KOPT-K1 (cell line): ENCODE measurements at regions not wholly inside any gene's neighbourhood (a gene's known extent, or its start where the extent isn't known, plus 50 kb on each side); places are given as distances from the start of the nearest gene placed in this dataset.

Experiments
- H3K27ac ChIP-seq: fragments of 200-600 bp; sonication (generic); 2 replicates; pipeline ENCODE4 v1.5.1; 2016; ENCODE audit warnings: antibody characterized with exemption, mild to moderate bottlenecking, low read depth, low read length; ENCODE audit not compliant: poor library complexity, severe bottlenecking
- H3K36me3 ChIP-seq: fragments of 200-600 bp; sonication (generic); 2 replicates; pipeline ENCODE4 v1.5.1; 2017; ENCODE audit warnings: antibody characterized with exemption, mild to moderate bottlenecking, low read length, moderate library complexity; ENCODE audit not compliant: insufficient read depth
- H3K9me3 ChIP-seq: fragments of 200-600 bp; sonication (generic); 2 replicates; pipeline ENCODE4 v1.5.1; 2017; ENCODE audit warnings: antibody characterized with exemption, low read length, mild to moderate bottlenecking; ENCODE audit not compliant: insufficient read depth, poor library complexity, severe bottlenecking

- H3K27ac ChIP-seq: no peak overlapping the region
Observed at GRCh38 chr7:17719998-17720397, 220.3 kb downstream of the SNX13 start.

DNA sequence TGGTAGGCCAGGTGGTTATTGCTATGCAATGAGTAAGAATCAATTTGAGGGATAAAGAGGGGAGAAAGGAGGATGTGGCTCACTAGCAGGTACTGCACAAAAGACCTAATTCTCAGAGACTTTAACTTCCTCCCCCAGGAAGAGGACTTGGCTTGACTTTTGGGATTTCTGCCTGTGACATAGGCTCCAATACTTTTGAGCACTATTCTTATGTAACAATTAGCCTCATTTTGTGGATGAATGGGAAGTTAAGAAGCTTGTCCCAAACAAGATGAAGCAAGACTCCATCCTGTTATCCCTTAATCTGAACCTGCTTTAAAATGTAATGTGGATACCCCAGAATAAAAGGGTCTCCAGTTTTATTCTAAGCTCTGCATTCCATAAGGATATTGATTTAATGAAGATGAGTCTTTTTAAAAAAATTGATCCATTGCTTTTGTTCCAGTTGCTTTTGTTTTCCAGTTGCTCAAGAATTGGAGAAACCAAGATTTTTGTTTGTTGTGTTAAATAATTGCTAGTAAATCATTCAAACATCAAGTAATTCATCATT lies 218.5 kb downstream of the SNX13 start:
- Histone ChIP-seq H3K36me3 (no peaks in the 10 kb centered on the region), H3K27ac (no peak overlapping the region), H3K9me3 (no peaks in the 10 kb centered on the region)

More at GRCh38 chr7:17719998-17720397, 220.3 kb downstream of the SNX13 start:
- Histone ChIP-seq H3K9me3 (no peaks in the 10 kb centered on the region), H3K36me3 (no peaks in the 10 kb centered on the region)

DNA sequence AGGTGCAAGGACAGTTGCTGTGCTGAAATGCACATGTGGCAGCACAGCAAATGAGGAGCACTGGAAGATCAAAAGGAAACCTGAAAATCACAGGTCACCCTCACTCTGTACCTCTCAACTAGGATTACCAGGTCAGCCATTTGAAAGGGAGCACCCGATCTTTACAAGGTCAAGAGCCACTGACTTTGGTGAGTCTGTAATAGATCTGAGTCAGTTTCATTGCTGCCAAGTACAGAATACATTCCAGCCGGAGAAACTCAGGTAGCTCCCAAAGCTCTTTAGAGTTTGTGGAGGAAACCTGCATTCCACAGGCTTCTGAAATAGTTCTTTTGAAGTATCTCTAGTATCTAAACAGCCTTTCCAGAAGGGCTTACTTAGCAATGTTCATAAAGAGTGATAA lies 217.5 kb downstream of the SNX13 start:
- H3K36me3 ChIP-seq: no peaks in the 10 kb centered on the region

DNA sequence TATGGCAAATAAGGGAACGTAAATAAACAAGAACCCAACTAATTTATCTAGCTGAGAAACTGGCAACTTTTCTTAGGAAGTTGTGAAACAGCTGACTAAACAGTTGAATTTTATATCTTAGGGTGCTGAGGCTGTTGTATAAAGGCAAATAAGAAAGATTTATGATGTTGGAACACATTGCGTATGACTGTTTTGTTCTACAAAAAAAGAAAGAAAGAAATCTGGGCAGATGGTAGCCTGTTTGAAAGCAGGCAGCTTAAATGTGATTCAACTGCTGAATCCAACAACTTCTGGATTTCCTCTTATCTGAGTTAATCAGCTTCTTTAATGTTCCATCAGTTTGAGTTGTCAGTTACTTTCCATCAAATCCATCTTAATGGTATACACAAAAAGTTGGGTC lies 214.5 kb downstream of the SNX13 start:
- no peaks in the 10 kb centered on the region for H3K36me3 ChIP-seq
- no peak overlapping the region for H3K27ac ChIP-seq
- no peaks in the 10 kb centered on the region for H3K9me3 ChIP-seq

More for the DNA sequence above, 217.5 kb downstream of the SNX13 start:
- no peak overlapping the region for H3K27ac ChIP-seq
- H3K9me3 ChIP-seq: no peaks in the 10 kb centered on the region

GRCh38 chr7:17732083-17732482 lies 208.2 kb downstream of the SNX13 start:
- Histone ChIP-seq H3K27ac (no peak overlapping the region), H3K9me3 (no peaks in the 10 kb centered on the region), H3K36me3 (no peaks in the 10 kb centered on the region)
